Activated CD4-positive, alpha-beta T cell treated with anti-CD3 and anti-CD28 coated beads, Interleukin-2, amount 10 ng/mL, durations not matched to agents 7 days and 5 days (primary cell): ENCODE measurements at regions not wholly inside any gene's neighbourhood (a gene's known extent, or its start where the extent isn't known, plus 50 kb on each side); places are given as distances from the start of the nearest gene placed in this dataset.

Experiments used
- CTCF ChIA-PET: fragments of 350-600 bp; sonication (Branson Sonifier 250); formaldehyde crosslinking; loops from one replicate; lab custom pipeline; 2021; ENCODE audit warnings: antibody characterized with exemption; lab: Charles Lee
- POLR2A ChIA-PET: fragments of 350-600 bp; sonication (Branson Sonifier 250); formaldehyde crosslinking; loops from one replicate; lab custom pipeline; 2021; ENCODE audit warnings: antibody characterized with exemption; lab: Charles Lee
- DNase-seq: peaks from one replicate; pipeline ENCODE4 v3.0.0-alpha.2; 2020
- H3K27ac Mint-ChIP-seq: one replicate; pipeline ENCODE4 v1.8.0; 2021; ENCODE audit warnings: mild to moderate bottlenecking, moderate library complexity, mixed read lengths
- H3K27me3 Mint-ChIP-seq: one replicate; pipeline ENCODE4 v1.8.0; 2021; ENCODE audit warnings: mixed read lengths
- H3K36me3 Mint-ChIP-seq: one replicate; pipeline ENCODE4 v1.8.0; 2021; ENCODE audit warnings: low read depth, mixed read lengths
- H3K4me1 Mint-ChIP-seq: one replicate; pipeline ENCODE4 v1.8.0; 2021; ENCODE audit warnings: mixed read lengths
- H3K4me3 Mint-ChIP-seq: one replicate; pipeline ENCODE4 v1.8.0; 2021; ENCODE audit warnings: mild to moderate bottlenecking, moderate library complexity, mixed read lengths
- H3K9me3 Mint-ChIP-seq: one replicate; pipeline ENCODE4 v1.8.0; 2021; ENCODE audit warnings: mixed read lengths

- Mint-ChIP-seq H3K27me3 (no peaks in the 10 kb centered on the region), H3K9me3 (no peaks in the 10 kb centered on the region), H3K4me1 (no peaks in the 10 kb centered on the region), H3K4me3 (no peak overlapping the region), H3K36me3 (no peaks in the 10 kb centered on the region), H3K27ac (no peak overlapping the region)
- CTCF ChIA-PET = no interaction called here
- no peak for DNase-seq
- POLR2A ChIA-PET = no interaction called here
Measured at GRCh38 chr16:47970291-47970931, 185.4 kb downstream of the ABCC12 start.

- ChIA-PET POLR2A (no interaction called here), CTCF (no interaction called here)
- Mint-ChIP-seq H3K4me1 (no peaks in the 10 kb centered on the region), H3K36me3 (no peaks in the 10 kb centered on the region), H3K27ac (no peak overlapping the region), H3K27me3 (no peaks in the 10 kb centered on the region), H3K4me3 (no peak overlapping the region), H3K9me3 (no peaks in the 10 kb centered on the region)
- DNase-seq = no peak
Measured at GRCh38 chr16:47967374-47967773, 188.4 kb downstream of the ABCC12 start.

DNA sequence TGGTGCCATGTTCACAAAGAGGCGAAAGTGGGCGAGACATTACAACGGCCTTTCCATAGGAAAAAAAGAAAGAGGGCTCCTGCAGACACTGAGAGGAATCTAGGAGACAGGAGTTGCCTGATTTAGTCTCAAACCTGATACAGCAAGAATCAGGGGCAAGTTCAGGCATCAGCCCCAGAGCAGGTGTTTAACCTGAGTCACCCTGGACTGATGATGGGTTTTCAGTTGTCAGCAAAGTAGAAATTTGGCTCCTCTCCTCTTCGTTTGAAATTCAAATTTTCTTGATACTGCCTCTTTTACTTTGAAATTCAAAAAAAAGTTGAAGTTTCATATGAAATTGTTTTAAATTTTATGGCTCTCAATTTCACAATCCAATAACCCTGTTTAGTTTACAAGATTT, 189.5 kb downstream of the ABCC12 start:
- DNase-seq = no peak
- H3K4me3 Mint-ChIP-seq = no peak overlapping the region
- POLR2A ChIA-PET = no interaction called here
- H3K27ac Mint-ChIP-seq = no peak overlapping the region
- CTCF ChIA-PET = no interaction called here
- H3K9me3 Mint-ChIP-seq = no peaks in the 10 kb centered on the region
- no peaks in the 10 kb centered on the region for H3K36me3 Mint-ChIP-seq
- H3K4me1 Mint-ChIP-seq = no peaks in the 10 kb centered on the region
- no peaks in the 10 kb centered on the region for H3K27me3 Mint-ChIP-seq

GRCh38 chr16:47965439-47965838, 190.4 kb downstream of the ABCC12 start:
- POLR2A ChIA-PET = no interaction called here
- Mint-ChIP-seq H3K27me3 (no peaks in the 10 kb centered on the region), H3K36me3 (no peaks in the 10 kb centered on the region), H3K9me3 (no peaks in the 10 kb centered on the region), H3K27ac (no peak overlapping the region), H3K4me1 (no peaks in the 10 kb centered on the region), H3K4me3 (no peak overlapping the region)
- CTCF ChIA-PET = interaction anchor here (0.6 to 1.5 kb wide), 3 partner anchors 11 to 842 kb away, joined by 3 to 4 read pairs (median 3); no protein-coding TSS in a partner anchor
- DNase-seq = no peak

DNA sequence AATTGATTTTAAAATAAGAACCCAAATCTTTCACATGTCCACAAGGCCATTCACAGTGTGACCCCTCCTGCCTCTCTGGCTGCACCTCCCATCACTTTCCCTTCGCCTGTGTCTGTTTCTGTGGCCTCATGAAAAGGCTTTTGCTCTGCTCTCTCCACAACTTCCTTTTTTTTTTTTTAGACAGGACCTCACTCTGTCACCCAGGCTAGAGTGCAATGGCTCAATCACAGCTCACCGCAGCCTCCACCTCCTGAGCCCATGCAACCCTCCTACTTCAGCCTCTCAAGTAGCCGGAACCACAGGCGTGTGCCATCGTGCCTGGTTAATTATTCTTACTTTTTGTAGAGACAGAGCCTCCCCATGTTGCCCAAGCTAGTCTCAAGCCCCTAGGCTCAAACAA, 197.1 kb downstream of the ABCC12 start:
- H3K9me3 Mint-ChIP-seq = no peaks in the 10 kb centered on the region
- H3K4me3 Mint-ChIP-seq = no peak overlapping the region
- ChIA-PET CTCF (no interaction called here), POLR2A (no interaction called here)
- H3K27ac Mint-ChIP-seq = no peak overlapping the region
- H3K27me3 Mint-ChIP-seq = no peaks in the 10 kb centered on the region
- H3K36me3 Mint-ChIP-seq = no peaks in the 10 kb centered on the region
- DNase-seq = no peak
- H3K4me1 Mint-ChIP-seq = no peaks in the 10 kb centered on the region

- Mint-ChIP-seq H3K27me3 (no peaks in the 10 kb centered on the region), H3K36me3 (no peaks in the 10 kb centered on the region), H3K9me3 (no peaks in the 10 kb centered on the region), H3K4me1 (no peaks in the 10 kb centered on the region), H3K27ac (no peak overlapping the region), H3K4me3 (no peak overlapping the region)
- ChIA-PET CTCF (no interaction called here), POLR2A (no interaction called here)
- no peak for DNase-seq
Measured at GRCh38 chr16:47956916-47957315, 198.9 kb downstream of the ABCC12 start.

DNA sequence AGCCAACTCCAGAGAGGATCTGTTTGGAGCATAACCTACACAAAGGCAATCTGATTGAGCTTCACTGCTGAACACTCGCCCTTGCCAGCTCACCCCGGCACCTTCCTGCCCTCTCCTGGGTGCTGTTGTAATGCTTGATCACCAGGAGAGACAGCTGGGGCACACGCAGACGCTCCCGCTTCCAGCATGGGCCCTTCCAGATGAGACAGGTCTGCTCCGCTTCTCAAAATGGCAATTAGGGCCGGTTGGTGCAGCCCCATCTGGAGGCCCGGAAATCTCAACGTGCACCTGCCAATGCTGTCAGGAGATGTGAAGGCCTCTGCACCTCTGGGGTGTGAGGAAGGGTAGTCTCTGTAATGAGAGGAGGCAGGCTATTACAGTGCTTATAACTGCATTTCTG, 206.1 kb downstream of the ABCC12 start:
- Mint-ChIP-seq H3K27ac (no peak overlapping the region), H3K36me3 (no peaks in the 10 kb centered on the region), H3K4me1 (no peaks in the 10 kb centered on the region), H3K27me3 (no peaks in the 10 kb centered on the region), H3K9me3 (no peaks in the 10 kb centered on the region), H3K4me3 (no peak overlapping the region)
- CTCF ChIA-PET = interaction anchor here (0.6 kb wide), 1 partner anchor 10 kb away, joined by 3 read pairs; no protein-coding TSS in a partner anchor
- POLR2A ChIA-PET = no interaction called here
- no peak for DNase-seq

DNA sequence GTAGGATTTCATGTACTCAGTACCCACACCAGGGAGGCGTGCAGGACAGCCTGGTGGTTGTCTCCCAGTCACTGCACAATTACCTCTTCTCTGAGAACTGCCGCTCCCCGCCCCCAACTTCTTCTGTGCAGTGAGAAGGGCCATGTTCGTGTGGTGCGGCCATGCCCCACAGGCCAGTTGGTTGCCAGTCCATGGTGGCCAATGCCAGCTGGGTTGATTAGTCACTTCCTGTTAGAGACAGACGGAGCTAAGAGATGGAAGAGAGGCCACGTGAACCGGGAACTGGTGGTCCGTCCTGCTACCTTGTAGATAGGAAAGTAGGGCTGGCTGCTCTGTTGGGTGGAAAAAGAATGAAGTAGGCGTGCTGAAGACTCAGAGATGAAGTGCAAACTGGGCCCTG, 206.5 kb downstream of the ABCC12 start:
- H3K27ac Mint-ChIP-seq = no peak overlapping the region
- H3K36me3 Mint-ChIP-seq = no peaks in the 10 kb centered on the region
- no peaks in the 10 kb centered on the region for H3K9me3 Mint-ChIP-seq
- no peaks in the 10 kb centered on the region for H3K27me3 Mint-ChIP-seq
- no peak overlapping the region for H3K4me3 Mint-ChIP-seq
- no peaks in the 10 kb centered on the region for H3K4me1 Mint-ChIP-seq
- ChIA-PET CTCF (interaction anchor here (0.6 kb wide), 1 partner anchor 10 kb away, joined by 3 read pairs; no protein-coding TSS in a partner anchor), POLR2A (no interaction called here)
- no peak for DNase-seq

- no peak overlapping the region for H3K4me3 Mint-ChIP-seq
- H3K27ac Mint-ChIP-seq = no peak overlapping the region
- H3K27me3 Mint-ChIP-seq = no peaks in the 10 kb centered on the region
- ChIA-PET POLR2A (no interaction called here), CTCF (interaction anchor here (0.8 kb wide), 1 partner anchor 18 kb away, joined by 3 read pairs; no protein-coding TSS in a partner anchor)
- H3K9me3 Mint-ChIP-seq = no peaks in the 10 kb centered on the region
- H3K4me1 Mint-ChIP-seq = no peaks in the 10 kb centered on the region
- no peaks in the 10 kb centered on the region for H3K36me3 Mint-ChIP-seq
- no peak for DNase-seq
Measured at GRCh38 chr16:47947723-47948122, 208.1 kb downstream of the ABCC12 start.

GRCh38 chr16:47946092-47946491, 209.7 kb downstream of the ABCC12 start:
- Mint-ChIP-seq H3K9me3 (no peaks in the 10 kb centered on the region), H3K36me3 (no peaks in the 10 kb centered on the region), H3K4me3 (no peak overlapping the region), H3K27me3 (no peaks in the 10 kb centered on the region), H3K27ac (no peak overlapping the region), H3K4me1 (no peaks in the 10 kb centered on the region)
- POLR2A ChIA-PET = no interaction called here
- CTCF ChIA-PET = no interaction called here
- no peak for DNase-seq

DNA sequence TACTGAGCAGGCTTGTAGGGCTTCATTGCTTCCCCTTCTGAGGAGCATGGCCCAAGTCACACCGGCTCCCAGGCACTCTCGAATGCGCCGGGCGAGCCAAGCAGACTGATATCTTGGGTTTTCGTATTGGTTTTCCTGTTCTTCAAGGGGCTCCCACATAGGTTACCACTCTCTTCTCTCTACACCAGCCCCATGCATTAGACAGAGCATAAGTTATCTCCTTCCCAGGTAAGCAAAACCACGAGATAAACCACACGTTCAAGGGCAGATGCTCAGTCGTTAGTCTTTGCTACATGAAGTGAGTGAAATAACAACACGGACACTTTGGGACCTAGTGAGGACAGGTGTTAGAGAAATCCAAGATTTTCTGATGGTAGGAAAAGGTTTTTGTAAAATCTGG, 211.2 kb downstream of the ABCC12 start:
- Mint-ChIP-seq H3K27ac (no peak overlapping the region), H3K4me3 (no peak overlapping the region), H3K36me3 (no peaks in the 10 kb centered on the region), H3K9me3 (no peaks in the 10 kb centered on the region), H3K4me1 (no peaks in the 10 kb centered on the region), H3K27me3 (no peaks in the 10 kb centered on the region)
- ChIA-PET CTCF (no interaction called here), POLR2A (no interaction called here)
- no peak for DNase-seq

DNA sequence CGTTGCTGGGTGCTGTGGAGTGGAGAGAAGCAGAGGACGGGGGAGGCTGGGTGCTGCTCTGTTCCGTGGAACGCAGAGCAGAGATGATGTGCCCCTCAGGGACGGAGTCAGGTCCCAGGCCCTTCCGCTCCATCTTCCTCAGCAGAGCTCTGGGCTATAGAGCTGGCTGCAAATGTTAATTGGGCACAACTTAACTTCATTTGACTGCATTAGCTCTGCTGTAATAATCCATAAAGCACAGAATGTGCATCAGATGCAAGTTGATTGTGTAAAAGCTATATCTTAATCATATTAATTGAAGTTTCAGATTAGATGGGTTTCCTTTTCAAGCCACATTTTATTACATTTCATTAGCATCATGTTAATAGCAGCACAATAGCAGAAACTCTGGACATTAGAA, 212.6 kb downstream of the ABCC12 start:
- Mint-ChIP-seq H3K4me1 (no peaks in the 10 kb centered on the region), H3K4me3 (no peak overlapping the region), H3K27ac (no peak overlapping the region), H3K27me3 (no peaks in the 10 kb centered on the region), H3K36me3 (no peaks in the 10 kb centered on the region), H3K9me3 (no peaks in the 10 kb centered on the region)
- POLR2A ChIA-PET = no interaction called here
- CTCF ChIA-PET = no interaction called here
- no peak for DNase-seq

GRCh38 chr16:47940466-47940865, 215.3 kb downstream of the ABCC12 start:
- H3K9me3 Mint-ChIP-seq = no peaks in the 10 kb centered on the region
- no peak overlapping the region for H3K27ac Mint-ChIP-seq
- no peaks in the 10 kb centered on the region for H3K4me1 Mint-ChIP-seq
- H3K4me3 Mint-ChIP-seq = no peak overlapping the region
- DNase-seq = no peak
- CTCF ChIA-PET = interaction anchor here (1.3 kb wide), 1 partner anchor 8 kb away, joined by 3 read pairs; no protein-coding TSS in a partner anchor
- no peaks in the 10 kb centered on the region for H3K27me3 Mint-ChIP-seq
- POLR2A ChIA-PET = no interaction called here
- no peaks in the 10 kb centered on the region for H3K36me3 Mint-ChIP-seq

- no peak overlapping the region for H3K4me3 Mint-ChIP-seq
- no peaks in the 10 kb centered on the region for H3K9me3 Mint-ChIP-seq
- H3K36me3 Mint-ChIP-seq = no peaks in the 10 kb centered on the region
- H3K4me1 Mint-ChIP-seq = no peaks in the 10 kb centered on the region
- H3K27me3 Mint-ChIP-seq = no peaks in the 10 kb centered on the region
- no peak for DNase-seq
- POLR2A ChIA-PET = no interaction called here
- H3K27ac Mint-ChIP-seq = no peak overlapping the region
- CTCF ChIA-PET = interaction anchor here (0.7 to 0.9 kb wide), 2 partner anchors 10 to 20 kb away, joined by 3 read pairs; no protein-coding TSS in a partner anchor
Measured at GRCh38 chr16:47939680-47940079, 216.1 kb downstream of the ABCC12 start.
